Endothelial cell of umbilical vein (primary cell): ENCODE measurements at regions not wholly inside any gene's neighbourhood (a gene's known extent, or its start where the extent isn't known, plus 50 kb on each side); places are given as distances from the start of the nearest gene placed in this dataset.

Source experiments
- BruUV-seq: library from RNA; stranded (reverse); fragments of 400-500 nt; replicated peaks from 2 replicates; lab custom pipeline; 2021; lab: Mats Ljungman, UMichigan
- CTCF ChIA-PET: fragments of 300-600, 350-600 bp; sonication (Branson Sonifier 250); formaldehyde crosslinking; loops from one replicate; lab custom pipeline; 2021; ENCODE audit warnings: antibody characterized with exemption, inconsistent platforms; lab: Charles Lee
- POLR2A ChIA-PET: fragments of 300-600, 350-600 bp; sonication (Branson Sonifier 250); formaldehyde crosslinking; loops from one replicate; lab custom pipeline; 2021; ENCODE audit warnings: antibody characterized with exemption, inconsistent platforms; lab: Charles Lee
- DNase-seq: peaks from one replicate; pipeline ENCODE4 v3.0.0-alpha.2; 2011; ENCODE audit warnings: low read depth, low spot score
- FAIRE-seq: peaks from 2 replicates; lab custom pipeline; 2011; peaks lifted over from hg19 to GRCh38; lab: Jason Lieb, UNC
- H2AFZ ChIP-seq: 2 replicates; pipeline ENCODE4 v1.6.0; 2012; ENCODE audit warnings: low read depth, low read length, control low read depth, inconsistent platforms
- H3K27ac ChIP-seq: 2 replicates; pipeline ENCODE4 v1.5.1; 2011; ENCODE audit warnings: low read depth, mild to moderate bottlenecking, control low read depth, low read length, moderate library complexity; ENCODE audit not compliant: insufficient read depth
- H3K27me3 ChIP-seq, 2 experiments: 2 replicates each; pipeline versions ENCODE4 v1.6.0 to v1.6.1; 2011; ENCODE audit warnings: low read length in 2 of 2, mixed read lengths in 1 of 2; ENCODE audit not compliant: control insufficient read depth in 2 of 2, insufficient read depth in 2 of 2
- H3K36me3 ChIP-seq, 2 experiments: 2 replicates in 1 of 2; 3 replicates in 1 of 2; pipeline ENCODE4 v1.5.1; 2011; ENCODE audit warnings: low read length in 2 of 2, mild to moderate bottlenecking in 1 of 2, moderate library complexity in 1 of 2; ENCODE audit not compliant: control insufficient read depth in 2 of 2, insufficient read depth in 2 of 2; ENCODE audit errors: extremely low read depth in 1 of 2
- H3K4me1 ChIP-seq: 3 replicates; pipeline ENCODE4 v1.5.1; 2011; ENCODE audit warnings: mild to moderate bottlenecking, low read length; ENCODE audit not compliant: control insufficient read depth, insufficient read depth; ENCODE audit errors: extremely low read depth
- H3K4me2 ChIP-seq: 2 replicates; pipeline ENCODE4 v1.6.1; 2011; ENCODE audit warnings: low read length, control low read depth, mixed read lengths; ENCODE audit not compliant: insufficient read depth
- H3K4me3 ChIP-seq, 3 experiments: fragments of 200-600 bp in 1 of 3; sonication (generic), shearing (Covaris generic) in 1 of 3; replicated peaks in 1 of 3; 2 replicates each; pipeline ENCODE4 v1.5.1; 2011 to 2016; ENCODE audit warnings: control low read depth in 3 of 3, low read length in 3 of 3, mild to moderate bottlenecking in 2 of 3, inconsistent platforms in 1 of 3, low read depth in 1 of 3, moderate library complexity in 1 of 3; ENCODE audit not compliant: insufficient read depth in 1 of 3
- H3K79me2 ChIP-seq: 2 replicates; pipeline ENCODE4 v1.6.0; 2012; ENCODE audit warnings: low read length, inconsistent platforms; ENCODE audit not compliant: control insufficient read depth, insufficient read depth
- H3K9ac ChIP-seq: replicated peaks from 2 replicates; pipeline ENCODE3; 2011; ENCODE audit warnings: low read length, control low read depth; ENCODE audit not compliant: insufficient read depth; ENCODE audit errors: extremely low read depth
- H3K9me1 ChIP-seq: replicated peaks from 3 replicates; pipeline ENCODE4 v1.6.0; 2011; ENCODE audit warnings: mild to moderate bottlenecking, low read length; ENCODE audit not compliant: control insufficient read depth, insufficient read depth; ENCODE audit errors: extremely low read depth
- H3K9me3 ChIP-seq: replicated peaks from 2 replicates; pipeline ENCODE4 v1.5.1; 2012; ENCODE audit warnings: low read length, inconsistent platforms; ENCODE audit not compliant: control insufficient read depth, insufficient read depth
- H4K20me1 ChIP-seq: replicated peaks from 2 replicates; pipeline ENCODE3; 2011; ENCODE audit warnings: mild to moderate bottlenecking, low read length; ENCODE audit not compliant: control insufficient read depth, insufficient read depth; ENCODE audit errors: extremely low read depth
- EZH2 ChIP-seq: IDR thresholded peaks from 2 replicates; pipeline ENCODE4 v1.6.1; 2012; ENCODE audit warnings: borderline replicate concordance, low read depth, mild to moderate bottlenecking, moderate library complexity, low read length, inconsistent platforms; ENCODE audit not compliant: severe bottlenecking
- GATA2 ChIP-seq: IDR thresholded peaks from 2 replicates; pipeline ENCODE4 v1.7.0; 2011; ENCODE audit warnings: low read depth, mild to moderate bottlenecking, moderate library complexity, mixed read lengths, low read length; ENCODE audit not compliant: insufficient read length, insufficient read depth
- JUN ChIP-seq: IDR thresholded peaks from 2 replicates; pipeline ENCODE4 v1.6.1; 2011; ENCODE audit warnings: borderline replicate concordance, low read depth; ENCODE audit not compliant: insufficient read length, insufficient read depth
- MYC ChIP-seq: IDR thresholded peaks from one replicate; pipeline ENCODE4 v1.6.1; 2011; ENCODE audit warnings: mild to moderate bottlenecking, low read depth, low read length
- POLR2A ChIP-seq: IDR thresholded peaks from 2 replicates; pipeline ENCODE4 v1.6.1; 2012; ENCODE audit warnings: low read depth, mild to moderate bottlenecking, control low read depth, low read length
- POLR2AphosphoS5 ChIP-seq: IDR thresholded peaks from 2 replicates; pipeline ENCODE4 v1.6.1; 2012; ENCODE audit warnings: low read depth, mild to moderate bottlenecking, control low read depth, low read length, moderate library complexity; ENCODE audit not compliant: insufficient read depth
- dilution Hi-C: fragments of 300-500 bp; cut with MboI; formaldehyde crosslinking; loops from one replicate; pipeline ENCODE4 v1.15.0; 2019; ENCODE audit warnings: low sequenced_read_pairs; ENCODE audit not compliant: extremely low pct_ligation_motif_present
- intact Hi-C: fragments of 100-400 bp; cut with micrococcal nuclease; formaldehyde crosslinking; loops from one replicate; pipeline ENCODE4 v1.10.0; 2022
- TF ChIP-seq, protein P1 (sequence below): IDR thresholded peaks from 2 replicates; pipeline ENCODE4 v1.6.1; 2011; ENCODE audit not compliant: insufficient read depth, insufficient read length
- TF ChIP-seq, protein P2 (sequence below), 2 donors: IDR thresholded peaks; 1 replicate in 1 of 2; 2 replicates in 1 of 2; pipeline ENCODE4 v1.5.1; 2011; ENCODE audit warnings: low read length in 2 of 2, mild to moderate bottlenecking in 2 of 2, moderate library complexity in 2 of 2, control low read depth in 1 of 2, inconsistent platforms in 1 of 2, low read depth in 1 of 2; ENCODE audit not compliant: insufficient read depth in 1 of 2; ENCODE audit errors: extremely low read depth in 1 of 2

DNA sequence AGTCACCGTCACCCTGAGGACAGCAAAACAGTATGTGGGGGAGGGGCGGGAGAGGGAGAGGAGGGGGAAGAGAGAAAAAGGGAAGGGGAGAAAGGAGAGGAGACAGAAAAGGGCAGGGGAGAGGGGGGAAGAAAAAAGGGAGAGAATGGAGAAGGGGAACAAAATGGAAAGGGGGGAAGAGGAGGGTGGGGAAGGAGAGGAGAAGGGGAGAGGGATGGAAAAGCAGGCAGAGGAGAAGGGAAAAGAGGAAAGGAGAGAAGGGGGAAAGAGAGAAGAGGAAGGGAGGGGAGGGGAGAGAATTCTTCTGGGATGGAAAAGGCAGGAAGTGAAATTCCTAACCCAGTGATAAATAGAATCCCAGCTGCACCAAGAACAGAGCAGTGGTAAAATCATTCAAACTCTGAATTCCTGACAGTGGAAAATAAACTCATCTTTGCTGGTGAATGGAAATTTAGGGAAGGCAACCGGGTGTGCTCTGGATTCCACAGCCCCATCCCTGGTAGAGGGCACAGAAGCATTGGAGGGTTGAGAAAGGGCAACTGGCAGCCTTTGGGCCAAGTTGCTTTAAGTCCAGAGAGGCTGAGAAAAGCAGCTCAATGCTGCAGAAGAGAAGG lies 244.2 kb downstream of the BCOR start:
- ChIA-PET CTCF (interaction anchor here (2.1 kb wide), 1 partner anchor 123 kb away, joined by 5 read pairs; no protein-coding TSS in a partner anchor), POLR2A (no interaction called here)
- BruUV-seq = no TSS peak
- dilution Hi-C loops (no loop called here), intact Hi-C loops (no loop called here)
- FAIRE-seq (no peak), DNase-seq (no peak)
- H3K4me3 ChIP-seq = no peak overlapping the region
- H3K36me3 ChIP-seq = no peaks in the 10 kb centered on the region
- peaks cover 20% of the 10 kb centered on the region for H3K4me1 ChIP-seq
- no peak overlapping the region for H3K27ac ChIP-seq
- H3K4me2 ChIP-seq = no peak overlapping the region
- no peaks in the 10 kb centered on the region for H4K20me1 ChIP-seq
- no peak for TF ChIP-seq POLR2AphosphoS5
- TF ChIP-seq, protein P1, sequence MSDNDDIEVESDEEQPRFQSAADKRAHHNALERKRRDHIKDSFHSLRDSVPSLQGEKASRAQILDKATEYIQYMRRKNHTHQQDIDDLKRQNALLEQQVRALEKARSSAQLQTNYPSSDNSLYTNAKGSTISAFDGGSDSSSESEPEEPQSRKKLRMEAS = no peak
- no peak for TF ChIP-seq GATA2
- no peak overlapping the region for H3K9ac ChIP-seq
- no peaks in the 10 kb centered on the region for H3K9me1 ChIP-seq
- no peaks in the 10 kb centered on the region for H3K79me2 ChIP-seq
- no peaks in the 10 kb centered on the region for H3K27me3 ChIP-seq
- H2AFZ ChIP-seq = no peak overlapping the region
- H3K9me3 ChIP-seq = no peaks in the 10 kb centered on the region

DNA sequence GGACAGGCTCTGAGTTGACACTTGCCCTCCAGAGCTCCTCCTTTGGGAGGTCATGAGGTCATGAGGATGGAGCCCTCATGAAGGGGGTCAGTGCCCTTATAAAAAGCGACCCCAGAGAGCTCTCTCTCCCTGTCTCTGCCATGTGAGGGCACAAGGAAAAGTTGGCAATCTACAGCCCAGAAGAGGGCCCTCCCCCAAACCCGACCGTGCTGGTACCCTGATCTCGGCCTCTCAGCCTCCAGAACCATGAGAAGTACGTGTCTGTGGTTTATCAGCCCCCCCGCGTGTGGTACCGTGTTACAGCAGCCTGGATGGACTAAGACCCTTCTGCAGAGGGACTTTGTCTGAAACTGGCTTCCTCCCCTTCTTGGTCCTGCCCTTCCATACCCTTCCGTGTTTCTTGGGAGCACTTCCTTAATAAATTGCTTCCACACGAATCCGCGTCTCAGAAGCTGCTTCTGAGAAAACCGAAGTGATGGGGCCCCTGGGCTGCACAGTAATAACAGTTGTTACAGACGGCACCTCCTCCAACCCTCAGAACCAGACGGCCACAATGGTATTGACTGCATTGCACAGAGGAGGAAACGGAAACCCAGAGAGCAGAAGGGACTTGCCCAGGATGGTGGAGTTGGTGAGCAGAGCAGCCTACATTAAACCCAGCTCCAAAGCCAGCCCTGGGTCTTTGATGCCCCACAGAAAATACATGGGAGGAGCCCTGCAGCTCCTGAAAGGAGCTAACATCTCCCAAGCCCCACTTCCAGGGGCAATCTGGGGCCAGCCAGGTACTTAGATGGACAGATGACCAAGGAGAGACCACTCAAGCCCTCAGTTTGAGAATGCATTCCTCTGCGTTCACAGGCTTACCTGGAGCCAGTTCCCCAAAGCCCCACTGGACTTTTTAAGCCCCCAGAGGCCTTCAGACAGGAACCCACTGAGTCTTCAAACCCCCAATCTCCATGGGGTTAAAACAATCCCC lies 242.7 kb downstream of the BCOR start:
- H3K4me3 ChIP-seq = no peak overlapping the region
- intact Hi-C loops = loop anchor here (5.0 kb wide), 3 partner anchors 52 to 157 kb away; no protein-coding TSS in a partner anchor
- peaks cover 23% of the 10 kb centered on the region for H3K4me1 ChIP-seq
- TF ChIP-seq POLR2AphosphoS5 (no peak), JUN (no peak), POLR2A (no peak), EZH2 (no peak), MYC (no peak)
- TF ChIP-seq, protein P2, sequence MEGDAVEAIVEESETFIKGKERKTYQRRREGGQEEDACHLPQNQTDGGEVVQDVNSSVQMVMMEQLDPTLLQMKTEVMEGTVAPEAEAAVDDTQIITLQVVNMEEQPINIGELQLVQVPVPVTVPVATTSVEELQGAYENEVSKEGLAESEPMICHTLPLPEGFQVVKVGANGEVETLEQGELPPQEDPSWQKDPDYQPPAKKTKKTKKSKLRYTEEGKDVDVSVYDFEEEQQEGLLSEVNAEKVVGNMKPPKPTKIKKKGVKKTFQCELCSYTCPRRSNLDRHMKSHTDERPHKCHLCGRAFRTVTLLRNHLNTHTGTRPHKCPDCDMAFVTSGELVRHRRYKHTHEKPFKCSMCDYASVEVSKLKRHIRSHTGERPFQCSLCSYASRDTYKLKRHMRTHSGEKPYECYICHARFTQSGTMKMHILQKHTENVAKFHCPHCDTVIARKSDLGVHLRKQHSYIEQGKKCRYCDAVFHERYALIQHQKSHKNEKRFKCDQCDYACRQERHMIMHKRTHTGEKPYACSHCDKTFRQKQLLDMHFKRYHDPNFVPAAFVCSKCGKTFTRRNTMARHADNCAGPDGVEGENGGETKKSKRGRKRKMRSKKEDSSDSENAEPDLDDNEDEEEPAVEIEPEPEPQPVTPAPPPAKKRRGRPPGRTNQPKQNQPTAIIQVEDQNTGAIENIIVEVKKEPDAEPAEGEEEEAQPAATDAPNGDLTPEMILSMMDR (IDR thresholded peaks at IDR 0.05; ENCODE audit: extremely low read depth in 1 of 2, insufficient read depth in 1 of 2, low read depth in 1 of 2, low read length in 2 of 2) = no peak
- no peak overlapping the region for H2AFZ ChIP-seq
- H3K36me3 ChIP-seq = no peaks in the 10 kb centered on the region
- FAIRE-seq (peak; percentile 28), DNase-seq (no peak)
- no peaks in the 10 kb centered on the region for H3K9me3 ChIP-seq
- no peak overlapping the region for H3K9ac ChIP-seq
- H3K27me3 ChIP-seq = no peaks in the 10 kb centered on the region
- H3K27ac ChIP-seq = peak overlapping the region; percentile 48
- H4K20me1 ChIP-seq = no peaks in the 10 kb centered on the region
- dilution Hi-C loops = no loop called here
- no peaks in the 10 kb centered on the region for H3K9me1 ChIP-seq
- no TSS peak for BruUV-seq
- ChIA-PET POLR2A (no interaction called here), CTCF (no interaction called here)
- H3K79me2 ChIP-seq = no peaks in the 10 kb centered on the region
- peak overlapping the region; percentile 17 for H3K4me2 ChIP-seq
